Smooth muscle cell (in vitro differentiated cells): ENCODE measurements at regions not wholly inside any gene's neighbourhood (a gene's known extent, or its start where the extent isn't known, plus 50 kb on each side); places are given as distances from the start of the nearest gene placed in this dataset.
"Not testable (repeated sequence)": the region's sequence is repeated elsewhere in the genome, so short reads cannot be mapped to it uniquely, and the experiment has no call there.

Experiments
- DNase-seq: peaks from one replicate; lab custom pipeline; 2025; ENCODE audit not compliant: unreplicated experiment; lab: John Stamatoyannopoulos, UW
- H2AFZ ChIP-seq: fragments of 200-600 bp; sonication (generic); 2 replicates; pipeline ENCODE4 v1.6.0; 2016; ENCODE audit warnings: antibody characterized with exemption, low read depth, mild to moderate bottlenecking
- H3F3A ChIP-seq: fragments of 200-600 bp; sonication (generic); 2 replicates; pipeline ENCODE4 v1.6.0; 2017; ENCODE audit warnings: antibody characterized with exemption, low read depth
- H3K27ac ChIP-seq: fragments of 200-600 bp; sonication (generic); 2 replicates; pipeline ENCODE4 v1.5.1; 2016; ENCODE audit warnings: low read depth, mild to moderate bottlenecking
- H3K27me3 ChIP-seq: fragments of 200-600 bp; sonication (generic); 2 replicates; pipeline ENCODE4 v1.6.1; 2016; ENCODE audit warnings: low read depth, mild to moderate bottlenecking
- H3K36me3 ChIP-seq: fragments of 200-600 bp; sonication (generic); 2 replicates; pipeline ENCODE4 v1.5.1; 2016; ENCODE audit warnings: low read depth
- H3K4me1 ChIP-seq: fragments of 200-600 bp; sonication (generic); 2 replicates; pipeline ENCODE4 v1.5.1; 2016; ENCODE audit warnings: low read depth
- H3K4me2 ChIP-seq: fragments of 200-600 bp; sonication (generic); 2 replicates; pipeline ENCODE4 v1.6.0; 2016; ENCODE audit warnings: mild to moderate bottlenecking
- H3K4me3 ChIP-seq: fragments of 200-600 bp; sonication (generic); 2 replicates; pipeline ENCODE4 v1.5.1; 2016; ENCODE audit warnings: mild to moderate bottlenecking
- H3K79me2 ChIP-seq: fragments of 200-600 bp; sonication (generic); 2 replicates; pipeline ENCODE4 v1.6.0; 2016; ENCODE audit warnings: low read depth, mild to moderate bottlenecking
- H3K9ac ChIP-seq: fragments of 200-600 bp; sonication (generic); 2 replicates; pipeline ENCODE4 v1.6.0; 2016; ENCODE audit warnings: low read depth
- H3K9me3 ChIP-seq: fragments of 200-600 bp; sonication (generic); replicated peaks from 2 replicates; pipeline ENCODE4 v1.5.1; 2016; ENCODE audit warnings: low read depth
- H4K20me1 ChIP-seq: fragments of 200-600 bp; sonication (generic); 2 replicates; pipeline ENCODE4 v1.6.0; 2016; ENCODE audit warnings: low read depth
- WGBS: methylation state at CpG from one replicate; pipeline ENCODE4 v1.1.7; 2016; ENCODE audit warnings: low lambda C conversion rate; 5-methylcytosine and 5-hydroxymethylcytosine counted together

DNA sequence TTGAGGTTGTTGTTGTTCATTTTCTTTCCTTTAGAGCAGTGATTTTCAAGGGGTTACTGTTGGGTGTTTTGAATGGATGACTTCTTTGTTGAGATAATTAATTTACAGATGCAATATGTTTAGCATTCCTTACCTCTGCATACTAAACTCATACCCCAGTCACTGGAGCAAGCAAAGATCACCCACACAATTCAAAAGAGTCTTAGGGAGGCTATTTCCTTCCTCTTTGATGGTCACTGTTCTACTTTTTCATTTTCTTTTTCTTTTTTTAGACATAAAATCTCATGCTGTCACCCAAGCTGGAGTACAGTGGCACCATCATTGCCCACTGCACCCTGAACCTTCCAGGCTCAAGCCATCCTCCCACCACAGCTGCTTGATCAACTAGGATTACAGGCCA, 723.8 kb upstream of the DEFB115 start:
- not testable (repeated sequence) for H3K4me3 ChIP-seq, H3F3A ChIP-seq, H3K36me3 ChIP-seq

DNA sequence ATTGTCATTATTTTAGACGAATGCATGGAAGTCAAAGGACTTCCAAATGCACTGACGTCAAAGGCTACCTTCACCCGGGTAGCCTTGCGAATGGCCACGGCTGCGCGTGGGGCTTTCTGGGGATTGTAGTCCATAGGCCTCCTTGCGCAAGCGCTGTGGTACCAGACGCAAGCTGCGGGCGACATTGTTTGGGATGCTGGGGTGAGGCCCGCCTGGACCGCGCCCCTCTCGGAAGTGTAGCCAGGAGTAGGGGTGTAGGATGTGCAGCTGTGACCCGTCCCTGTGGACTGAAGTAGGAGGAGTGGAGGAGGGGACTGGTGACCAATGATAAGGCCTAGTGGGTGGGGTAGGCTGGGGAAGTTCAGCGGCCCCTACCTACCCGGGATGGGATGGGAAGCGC, 720.0 kb upstream of the DEFB115 start:
- H3K79me2 ChIP-seq, H3K9me3 ChIP-seq, H3K4me3 ChIP-seq, H2AFZ ChIP-seq, H3K36me3 ChIP-seq, H3K27ac ChIP-seq, H3K4me2 ChIP-seq, DNase-seq, H4K20me1 ChIP-seq, H3F3A ChIP-seq, H3K9ac ChIP-seq, H3K27me3 ChIP-seq, H3K4me1 ChIP-seq: not testable (repeated sequence)
- WGBS: 92% methylated on average over 20 of the region's 20 CpGs

More for the DNA sequence above, 723.8 kb upstream of the DEFB115 start:
- not testable (repeated sequence) for DNase-seq, H3K27me3 ChIP-seq, H3K9ac ChIP-seq, H4K20me1 ChIP-seq, H3K9me3 ChIP-seq, H3K79me2 ChIP-seq, H3K4me2 ChIP-seq, H3K4me1 ChIP-seq, H3K27ac ChIP-seq, H2AFZ ChIP-seq

DNA sequence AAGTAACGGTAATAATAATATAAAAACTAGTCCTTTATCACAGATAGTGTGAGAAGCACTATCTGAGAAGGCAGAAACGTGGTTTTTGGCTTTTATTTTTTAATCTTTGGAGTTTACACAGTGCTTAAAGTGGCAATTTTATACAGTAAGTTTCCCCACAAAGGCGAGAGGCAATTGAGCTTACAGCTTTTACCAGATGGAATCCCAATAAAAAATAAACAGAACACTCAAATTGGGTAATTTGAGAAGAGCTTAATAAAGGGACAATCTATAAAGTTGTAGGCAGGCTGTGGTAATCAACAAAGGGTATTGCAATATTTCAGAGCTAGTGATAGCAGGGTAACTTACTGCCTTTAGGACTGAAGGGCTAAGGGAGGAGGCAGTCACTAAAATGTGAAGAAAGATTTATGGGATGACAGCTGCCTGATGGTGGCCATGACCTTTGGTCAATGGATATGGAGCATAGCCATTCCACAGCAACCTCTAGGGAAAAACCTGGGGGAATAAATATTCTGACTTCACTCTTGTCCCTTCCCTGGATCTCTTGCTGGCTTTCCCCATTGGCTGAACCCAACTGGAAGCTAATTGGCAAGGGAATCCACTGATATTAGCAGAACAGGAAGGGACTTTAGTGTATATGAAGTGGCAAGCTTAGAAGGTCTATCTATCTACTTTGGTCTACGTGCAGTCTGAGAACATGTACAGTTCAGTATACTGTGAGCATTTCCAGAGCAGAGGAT, 717.0 kb upstream of the DEFB115 start:
- H3K4me3 ChIP-seq, DNase-seq, H3K4me1 ChIP-seq, H3K27me3 ChIP-seq, H2AFZ ChIP-seq, H3K9ac ChIP-seq, H3K9me3 ChIP-seq, H3K79me2 ChIP-seq, H3K4me2 ChIP-seq, H4K20me1 ChIP-seq, H3K27ac ChIP-seq, H3F3A ChIP-seq, H3K36me3 ChIP-seq: not testable (repeated sequence)
- 40% methylated on average over 4 of the region's 4 CpGs for whole genome bisulfite sequencing

DNA sequence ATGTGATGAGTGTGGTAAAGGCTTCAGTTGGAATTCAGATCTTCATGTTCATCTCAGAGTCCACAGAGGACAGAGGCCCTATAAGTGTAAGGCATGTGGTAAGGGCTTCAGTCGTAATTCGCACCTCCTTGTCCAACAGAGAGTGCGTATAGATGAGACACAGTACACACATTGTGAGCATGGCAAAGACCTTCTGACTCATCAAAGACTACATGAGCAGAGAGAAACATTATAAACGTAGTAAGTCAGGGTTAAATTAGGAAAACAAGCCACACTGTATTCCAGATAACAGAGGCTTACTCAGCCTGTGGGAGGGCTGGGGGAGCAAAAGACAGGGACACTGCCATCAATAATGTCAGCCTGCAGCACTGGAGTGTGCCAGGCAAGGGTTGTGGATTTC, 706.2 kb upstream of the DEFB115 start:
- H3K36me3 ChIP-seq, H3K4me3 ChIP-seq, H3K27me3 ChIP-seq, DNase-seq, H2AFZ ChIP-seq, H3K79me2 ChIP-seq, H3K27ac ChIP-seq, H3K9me3 ChIP-seq, H3K4me1 ChIP-seq, H4K20me1 ChIP-seq, H3K9ac ChIP-seq, H3F3A ChIP-seq, H3K4me2 ChIP-seq: not testable (repeated sequence)
- WGBS: 65% methylated on average over 4 of the region's 4 CpGs

DNA sequence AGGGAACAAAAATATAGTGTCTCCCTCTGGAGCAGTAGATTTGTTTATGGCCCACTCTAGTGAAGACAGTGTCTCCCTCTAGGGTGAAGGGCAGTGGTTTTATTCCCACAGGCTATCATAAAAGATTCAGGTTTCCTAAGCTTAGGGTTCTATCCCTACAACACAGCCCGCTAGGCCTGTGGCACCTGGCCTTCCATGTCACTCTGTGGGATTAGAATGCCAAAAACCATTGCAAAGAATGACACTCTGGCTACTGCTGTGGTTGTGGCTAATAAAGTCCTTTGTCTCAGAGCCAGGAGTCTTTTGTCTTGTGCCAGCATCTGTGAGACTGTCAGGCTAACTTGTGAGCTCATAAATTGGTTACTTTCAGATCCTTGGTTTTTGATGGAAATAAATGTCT, 700.7 kb upstream of the DEFB115 start:
- H2AFZ ChIP-seq, H3K36me3 ChIP-seq, H3K4me3 ChIP-seq, H3K27ac ChIP-seq, H3K27me3 ChIP-seq, H3K9ac ChIP-seq, DNase-seq, H3K79me2 ChIP-seq, H3K9me3 ChIP-seq, H3K4me1 ChIP-seq, H3K4me2 ChIP-seq, H4K20me1 ChIP-seq, H3F3A ChIP-seq: not testable (repeated sequence)
- 23% methylated on average over 1 of the region's 1 CpG for WGBS

DNA sequence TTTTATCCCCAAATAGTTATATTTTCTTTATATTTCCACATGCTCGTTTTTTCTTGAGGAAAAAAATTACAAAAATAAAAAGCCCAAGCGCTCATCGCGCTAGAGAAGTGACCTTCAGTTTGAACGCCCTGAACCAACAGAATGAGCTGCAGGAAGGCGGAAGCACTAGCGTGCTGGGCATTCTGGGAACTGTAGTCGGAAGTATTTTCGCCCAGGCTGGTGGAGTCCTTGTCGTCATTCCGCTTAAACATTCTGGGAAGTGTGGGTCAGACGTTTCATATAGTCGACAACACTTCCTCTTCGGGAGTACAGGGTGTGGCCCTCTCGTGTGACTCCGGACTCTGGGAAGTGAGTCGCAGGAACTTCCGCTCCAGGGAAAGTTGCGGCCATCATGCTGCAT, 692.4 kb upstream of the DEFB115 start:
- H4K20me1 ChIP-seq, H3K4me1 ChIP-seq, H3K27ac ChIP-seq, H3F3A ChIP-seq, H3K9me3 ChIP-seq, H3K36me3 ChIP-seq, H3K79me2 ChIP-seq, H3K27me3 ChIP-seq, DNase-seq, H3K4me2 ChIP-seq, H3K4me3 ChIP-seq, H2AFZ ChIP-seq, H3K9ac ChIP-seq: not testable (repeated sequence)
- 89% methylated on average over 19 of the region's 19 CpGs for WGBS

DNA sequence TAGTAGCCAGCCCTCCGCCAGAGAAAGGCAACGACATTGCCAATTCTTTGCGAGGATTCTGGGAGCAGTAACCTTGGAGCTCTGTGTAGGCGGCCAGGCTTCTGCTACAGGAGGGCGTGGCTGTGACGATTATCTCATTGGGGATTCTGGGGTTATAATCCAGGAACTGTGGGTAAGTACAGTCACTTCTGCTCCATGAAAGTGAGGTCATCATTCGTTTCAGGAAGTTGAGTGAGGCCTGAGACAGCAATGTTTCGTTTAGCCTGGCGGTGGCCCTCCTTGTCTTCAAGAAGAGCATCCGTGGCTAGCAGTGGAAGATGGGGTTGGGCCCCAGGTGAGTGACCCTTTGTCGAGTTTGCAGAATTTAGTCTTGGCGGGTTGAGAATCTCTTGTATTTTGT, 687.6 kb upstream of the DEFB115 start:
- not testable (repeated sequence) for H3K27ac ChIP-seq, H4K20me1 ChIP-seq, H3F3A ChIP-seq, H2AFZ ChIP-seq, H3K27me3 ChIP-seq, H3K9me3 ChIP-seq, H3K4me1 ChIP-seq, H3K4me3 ChIP-seq, DNase-seq, H3K4me2 ChIP-seq, H3K79me2 ChIP-seq, H3K9ac ChIP-seq, H3K36me3 ChIP-seq
- 75% methylated on average over 12 of the region's 12 CpGs for WGBS

DNA sequence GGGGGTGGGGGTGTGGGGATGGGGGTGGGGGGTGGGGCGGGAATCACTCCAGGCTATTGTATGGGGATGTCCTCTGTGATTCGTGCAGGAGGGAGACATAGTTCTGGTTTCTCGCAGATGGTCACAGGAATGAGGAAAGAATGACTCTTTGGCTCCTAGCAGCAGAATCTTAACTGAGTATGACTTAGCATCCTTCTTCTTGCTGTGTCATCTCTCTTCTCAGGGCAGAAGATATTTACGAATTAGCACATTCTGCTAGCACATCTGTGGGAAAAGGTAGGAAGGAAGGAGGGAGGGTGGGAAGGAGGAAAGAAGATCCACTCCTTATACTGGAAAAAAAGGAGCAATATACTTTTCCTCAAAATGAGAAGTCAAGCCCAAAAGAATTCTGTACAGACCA, 686.8 kb upstream of the DEFB115 start:
- not testable (repeated sequence) for H3K36me3 ChIP-seq, H3F3A ChIP-seq, H3K4me2 ChIP-seq, H4K20me1 ChIP-seq, H3K79me2 ChIP-seq, DNase-seq, H3K27ac ChIP-seq, H3K9ac ChIP-seq, H3K4me1 ChIP-seq, H3K4me3 ChIP-seq, H3K9me3 ChIP-seq, H3K27me3 ChIP-seq, H2AFZ ChIP-seq
- WGBS: 57% methylated on average over 4 of the region's 4 CpGs

DNA sequence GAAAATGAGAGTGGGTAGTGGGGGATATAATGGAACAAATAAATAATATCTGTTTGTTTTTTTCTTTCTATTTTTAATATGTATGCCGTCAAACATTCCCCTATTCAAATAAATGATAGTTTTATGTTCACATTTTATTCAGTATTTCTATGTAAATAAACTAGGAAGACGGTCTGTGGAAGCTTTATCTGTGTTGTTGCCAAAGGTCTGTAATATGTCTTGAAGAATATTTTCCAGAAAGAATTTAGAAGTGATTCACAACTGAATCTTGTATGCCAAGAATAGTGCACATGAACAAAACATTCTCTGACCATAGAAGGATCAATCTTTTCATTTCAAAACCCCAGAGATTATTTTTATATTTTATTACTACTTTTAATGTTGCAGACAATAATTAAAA, 683.1 kb upstream of the DEFB115 start:
- WGBS: 62% methylated on average over 2 of the region's 2 CpGs
- H3K27ac ChIP-seq, H3K4me3 ChIP-seq, H2AFZ ChIP-seq, H3K27me3 ChIP-seq, H3F3A ChIP-seq, DNase-seq, H3K4me2 ChIP-seq, H3K79me2 ChIP-seq, H3K36me3 ChIP-seq, H4K20me1 ChIP-seq, H3K4me1 ChIP-seq, H3K9ac ChIP-seq, H3K9me3 ChIP-seq: not testable (repeated sequence)
